ENCODE measurements at regions not wholly inside any gene's neighbourhood (a gene's known extent, or its start where the extent isn't known, plus 50 kb on each side); places are given as distances from the start of the nearest gene placed in this dataset.

- H3K79me1 ChIP-seq (ENCODE audit: low read length), result no peaks in the 10 kb centered on the region
Measured at GRCh38 chrX:11970578-11971359, 167.5 kb upstream of the FRMPD4 start.

GRCh38 chrX:11976663-11977062 is 161.6 kb upstream of the FRMPD4 start:
- Histone ChIP-seq H4K5ac (ENCODE audit: low read length) (no peak overlapping the region), H3K56ac (ENCODE audit: low read length) (no peak overlapping the region), H3K18ac (ENCODE audit: low read length) (no peak overlapping the region), H3K27me3 (ENCODE audit: insufficient read depth, low read length, poor library complexity) (no peaks in the 10 kb centered on the region), H2BK5ac (ENCODE audit: low read length) (no peak overlapping the region), H3K4ac (ENCODE audit: low read depth, low read length) (no peak overlapping the region), H3K9ac (ENCODE audit: low read length) (no peak overlapping the region), H4K8ac (ENCODE audit: low read depth, low read length) (no peak overlapping the region), H3K36me3 (ENCODE audit: control insufficient read depth, insufficient read depth, low read length) (no peaks in the 10 kb centered on the region), H2BK15ac (replicated peaks; ENCODE audit: low read depth) (no peak overlapping the region), H3K27ac (ENCODE audit: low read depth, low read length) (no peak overlapping the region), H3K4me2 (ENCODE audit: low read length) (no peak overlapping the region), H3K23ac (ENCODE audit: low read length) (no peak overlapping the region), H2AK5ac (ENCODE audit: low read length) (no peak overlapping the region), H3K4me1 (ENCODE audit: control insufficient read depth, low read depth, low read length) (no peaks in the 10 kb centered on the region), H3K79me1 (ENCODE audit: low read length) (no peaks in the 10 kb centered on the region), H3K79me2 (ENCODE audit: control insufficient read depth, insufficient read depth, low read length) (no peaks in the 10 kb centered on the region), H2BK120ac (ENCODE audit: low read depth, low read length) (no peak overlapping the region), H3K4me3 (ENCODE audit: low read length) (no peak overlapping the region)
- no peak for DNase-seq
- WGBS (ENCODE audit: extremely low coverage, insufficient coverage, low lambda C conversion rate), result no CpG with 5 or more reads among the region's 2 CpGs

More at GRCh38 chrX:11970578-11971359, 167.5 kb upstream of the FRMPD4 start:
- Histone ChIP-seq H3K9ac (ENCODE audit: low read length) (no peak overlapping the region), H3K4me1 (ENCODE audit: control insufficient read depth, low read depth, low read length) (no peaks in the 10 kb centered on the region), H3K18ac (ENCODE audit: low read length) (no peak overlapping the region), H3K79me2 (ENCODE audit: control insufficient read depth, insufficient read depth, low read length) (no peaks in the 10 kb centered on the region), H2AK5ac (ENCODE audit: low read length) (no peak overlapping the region), H2BK5ac (ENCODE audit: low read length) (no peak overlapping the region), H2BK15ac (replicated peaks; ENCODE audit: low read depth) (no peak overlapping the region), H3K4me3 (ENCODE audit: low read length) (no peak overlapping the region), H3K56ac (ENCODE audit: low read length) (no peak overlapping the region), H3K23ac (ENCODE audit: low read length) (no peak overlapping the region), H4K8ac (ENCODE audit: low read depth, low read length) (no peak overlapping the region), H3K27me3 (ENCODE audit: insufficient read depth, low read length, poor library complexity) (no peaks in the 10 kb centered on the region), H3K36me3 (ENCODE audit: control insufficient read depth, insufficient read depth, low read length) (no peaks in the 10 kb centered on the region), H3K27ac (ENCODE audit: low read depth, low read length) (no peak overlapping the region), H3K4me2 (ENCODE audit: low read length) (no peak overlapping the region), H4K5ac (ENCODE audit: low read length) (no peak overlapping the region), H3K4ac (ENCODE audit: low read depth, low read length) (no peak overlapping the region), H2BK120ac (ENCODE audit: low read depth, low read length) (no peak overlapping the region)
- WGBS (ENCODE audit: extremely low coverage, insufficient coverage, low lambda C conversion rate), result no CpG with 5 or more reads among the region's 6 CpGs
- no peak for DNase-seq

GRCh38 chrX:11992271-11992670 is 146.0 kb upstream of the FRMPD4 start:
- H2BK120ac ChIP-seq (ENCODE audit: low read depth, low read length), result no peak overlapping the region
- H2AK5ac ChIP-seq (ENCODE audit: low read length), result no peak overlapping the region
- no peaks in the 10 kb centered on the region for H3K79me2 ChIP-seq (ENCODE audit: control insufficient read depth, insufficient read depth, low read length)
- no peaks in the 10 kb centered on the region for H3K27me3 ChIP-seq (ENCODE audit: insufficient read depth, low read length, poor library complexity)
- no peak overlapping the region for H3K4ac ChIP-seq (ENCODE audit: low read depth, low read length)
- H3K18ac ChIP-seq (ENCODE audit: low read length), result no peak overlapping the region
- H2BK15ac ChIP-seq (replicated peaks; ENCODE audit: low read depth), result no peak overlapping the region
- H4K5ac ChIP-seq (ENCODE audit: low read length), result no peak overlapping the region
- no peaks in the 10 kb centered on the region for H3K4me1 ChIP-seq (ENCODE audit: control insufficient read depth, low read depth, low read length)
- no peak overlapping the region for H2BK5ac ChIP-seq (ENCODE audit: low read length)
- no peak overlapping the region for H3K4me2 ChIP-seq (ENCODE audit: low read length)
- no peak overlapping the region for H3K9ac ChIP-seq (ENCODE audit: low read length)
- H3K4me3 ChIP-seq (ENCODE audit: low read length), result no peak overlapping the region
- no peak overlapping the region for H3K27ac ChIP-seq (ENCODE audit: low read depth, low read length)
- H3K79me1 ChIP-seq (ENCODE audit: low read length), result no peaks in the 10 kb centered on the region
- H3K36me3 ChIP-seq (ENCODE audit: control insufficient read depth, insufficient read depth, low read length), result no peaks in the 10 kb centered on the region
- DNase-seq, result no peak
- H3K56ac ChIP-seq (ENCODE audit: low read length), result no peak overlapping the region
- H3K23ac ChIP-seq (ENCODE audit: low read length), result no peak overlapping the region
- no peak overlapping the region for H4K8ac ChIP-seq (ENCODE audit: low read depth, low read length)

- no peak overlapping the region for H3K23ac ChIP-seq (ENCODE audit: low read length)
- DNase-seq, result no peak
- H4K8ac ChIP-seq (ENCODE audit: low read depth, low read length), result no peak overlapping the region
- H3K4me1 ChIP-seq (ENCODE audit: control insufficient read depth, low read depth, low read length), result no peaks in the 10 kb centered on the region
- H4K5ac ChIP-seq (ENCODE audit: low read length), result no peak overlapping the region
- H3K9ac ChIP-seq (ENCODE audit: low read length), result no peak overlapping the region
- H3K79me2 ChIP-seq (ENCODE audit: control insufficient read depth, insufficient read depth, low read length), result no peaks in the 10 kb centered on the region
- H3K79me1 ChIP-seq (ENCODE audit: low read length), result no peaks in the 10 kb centered on the region
- H3K4me3 ChIP-seq (ENCODE audit: low read length), result no peak overlapping the region
- no peak overlapping the region for H3K18ac ChIP-seq (ENCODE audit: low read length)
- no peak overlapping the region for H2BK5ac ChIP-seq (ENCODE audit: low read length)
- no peaks in the 10 kb centered on the region for H3K27me3 ChIP-seq (ENCODE audit: insufficient read depth, low read length, poor library complexity)
- H3K4me2 ChIP-seq (ENCODE audit: low read length), result no peak overlapping the region
- H3K56ac ChIP-seq (ENCODE audit: low read length), result no peak overlapping the region
- H2BK15ac ChIP-seq (replicated peaks; ENCODE audit: low read depth), result no peak overlapping the region
- WGBS (ENCODE audit: extremely low coverage, insufficient coverage, low lambda C conversion rate), result no CpG with 5 or more reads among the region's 1 CpG
- no peak overlapping the region for H3K4ac ChIP-seq (ENCODE audit: low read depth, low read length)
- H3K36me3 ChIP-seq (ENCODE audit: control insufficient read depth, insufficient read depth, low read length), result no peaks in the 10 kb centered on the region
- H2BK120ac ChIP-seq (ENCODE audit: low read depth, low read length), result no peak overlapping the region
- no peak overlapping the region for H3K27ac ChIP-seq (ENCODE audit: low read depth, low read length)
- no peak overlapping the region for H2AK5ac ChIP-seq (ENCODE audit: low read length)
Measured at GRCh38 chrX:11995146-11995545, 143.1 kb upstream of the FRMPD4 start.

GRCh38 chrX:11996810-11997209 is 141.5 kb upstream of the FRMPD4 start:
- Histone ChIP-seq H4K5ac (ENCODE audit: low read length) (no peak overlapping the region), H3K9ac (ENCODE audit: low read length) (no peak overlapping the region), H3K79me2 (ENCODE audit: control insufficient read depth, insufficient read depth, low read length) (no peaks in the 10 kb centered on the region), H2BK5ac (ENCODE audit: low read length) (no peak overlapping the region), H3K4me1 (ENCODE audit: control insufficient read depth, low read depth, low read length) (no peaks in the 10 kb centered on the region), H3K4ac (ENCODE audit: low read depth, low read length) (no peak overlapping the region), H3K27ac (ENCODE audit: low read depth, low read length) (no peak overlapping the region), H3K23ac (ENCODE audit: low read length) (no peak overlapping the region), H3K79me1 (ENCODE audit: low read length) (no peaks in the 10 kb centered on the region), H3K36me3 (ENCODE audit: control insufficient read depth, insufficient read depth, low read length) (no peaks in the 10 kb centered on the region), H2BK120ac (ENCODE audit: low read depth, low read length) (no peak overlapping the region), H3K4me3 (ENCODE audit: low read length) (no peak overlapping the region), H4K8ac (ENCODE audit: low read depth, low read length) (no peak overlapping the region), H2BK15ac (replicated peaks; ENCODE audit: low read depth) (no peak overlapping the region), H2AK5ac (ENCODE audit: low read length) (no peak overlapping the region), H3K18ac (ENCODE audit: low read length) (no peak overlapping the region), H3K56ac (ENCODE audit: low read length) (no peak overlapping the region), H3K4me2 (ENCODE audit: low read length) (no peak overlapping the region), H3K27me3 (ENCODE audit: insufficient read depth, low read length, poor library complexity) (no peaks in the 10 kb centered on the region)
- no peak for DNase-seq
- WGBS (ENCODE audit: extremely low coverage, insufficient coverage, low lambda C conversion rate), result no CpG with 5 or more reads among the region's 2 CpGs

DNA sequence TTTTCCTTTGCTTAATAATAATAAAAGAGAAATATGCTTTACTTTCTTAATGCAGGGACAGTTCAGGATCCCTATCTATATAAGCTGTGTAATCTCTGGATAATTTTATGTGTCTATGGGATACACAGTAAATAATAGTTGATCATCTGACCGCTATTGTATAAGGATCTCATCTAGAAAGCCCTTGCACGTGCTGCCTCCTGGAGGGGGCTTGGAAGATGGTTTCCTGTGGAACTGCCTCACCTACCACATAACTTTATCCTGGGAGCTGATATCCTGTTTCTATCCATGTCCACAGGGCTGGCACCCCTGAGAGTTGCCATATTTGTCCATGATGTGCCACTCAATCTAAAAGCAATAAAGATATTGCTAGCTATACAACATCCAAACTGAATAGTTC is 139.3 kb upstream of the FRMPD4 start:
- Histone ChIP-seq H3K4me1 (ENCODE audit: control insufficient read depth, low read depth, low read length) (no peaks in the 10 kb centered on the region), H4K8ac (ENCODE audit: low read depth, low read length) (no peak overlapping the region), H3K56ac (ENCODE audit: low read length) (no peak overlapping the region), H3K36me3 (ENCODE audit: control insufficient read depth, insufficient read depth, low read length) (no peaks in the 10 kb centered on the region), H3K27me3 (ENCODE audit: insufficient read depth, low read length, poor library complexity) (no peaks in the 10 kb centered on the region), H3K9ac (ENCODE audit: low read length) (no peak overlapping the region), H3K79me1 (ENCODE audit: low read length) (no peaks in the 10 kb centered on the region), H3K4me2 (ENCODE audit: low read length) (no peak overlapping the region), H2BK120ac (ENCODE audit: low read depth, low read length) (no peak overlapping the region), H2BK5ac (ENCODE audit: low read length) (no peak overlapping the region), H3K23ac (ENCODE audit: low read length) (no peak overlapping the region), H3K18ac (ENCODE audit: low read length) (no peak overlapping the region), H3K4me3 (ENCODE audit: low read length) (no peak overlapping the region), H3K79me2 (ENCODE audit: control insufficient read depth, insufficient read depth, low read length) (no peaks in the 10 kb centered on the region), H4K5ac (ENCODE audit: low read length) (no peak overlapping the region), H2BK15ac (replicated peaks; ENCODE audit: low read depth) (no peak overlapping the region), H2AK5ac (ENCODE audit: low read length) (no peak overlapping the region), H3K4ac (ENCODE audit: low read depth, low read length) (no peak overlapping the region), H3K27ac (ENCODE audit: low read depth, low read length) (no peak overlapping the region)
- peak; percentile 4 for DNase-seq
- no CpG with 5 or more reads among the region's 2 CpGs for whole genome bisulfite sequencing (ENCODE audit: extremely low coverage, insufficient coverage, low lambda C conversion rate)

All from mesendoderm (in vitro differentiated cells).